A549 (cell line): ENCODE measurements at regions not wholly inside any gene's neighbourhood (a gene's known extent, or its start where the extent isn't known, plus 50 kb on each side); places are given as distances from the start of the nearest gene placed in this dataset.

ENCODE experiments used
- ATAC-seq, 2 experiments: fragments of 200-7000 bp in 1 of 2; fragments of >200 bp in 1 of 2; cut with Nextera tagmentation in 1 of 2; cut with Tn5 transposase in 1 of 2; 3 replicates each; pipeline versions ENCODE4 v1.8.0 to v1.9.1; 2018 to 2020; ENCODE audit warnings: mild to moderate bottlenecking in 1 of 2, moderate library complexity in 1 of 2
- CTCF ChIA-PET: fragments of 300-600 bp; sonication (Branson Sonifier 250); formaldehyde crosslinking; extraction: SDS; loops from one replicate; lab custom pipeline; 2021; ENCODE audit warnings: antibody characterized with exemption, inconsistent platforms; lab: Yijun Ruan, JAX
- POLR2A ChIA-PET: fragments of 350-600 bp; formaldehyde crosslinking; extraction: SDS; loops from one replicate; lab custom pipeline; 2021; ENCODE audit warnings: antibody characterized with exemption, inconsistent platforms; lab: Yijun Ruan, JAX
- DNase-seq, 2 experiments: peaks; one replicate each; pipeline versions ENCODE4 v3.0.0 to v3.0.0-alpha.2; 2011 to 2016; ENCODE audit warnings: low read depth in 1 of 2, low spot score in 1 of 2
- FAIRE-seq: peaks from 2 replicates; lab custom pipeline; 2011; peaks lifted over from hg19 to GRCh38; lab: Jason Lieb, UNC
- H3K27ac ChIP-seq, 2 experiments: fragments of >200 bp; sonication (Bioruptor Twin); formaldehyde crosslinking; 3 replicates each; pipeline ENCODE4 v1.5.1; 2016 to 2017
- H3K4me1 ChIP-seq: fragments of >200 bp; sonication (Bioruptor Twin); formaldehyde crosslinking; 3 replicates; pipeline ENCODE4 v1.6.1; 2016
- H3K4me2 ChIP-seq: fragments of >200 bp; sonication (Bioruptor Twin); formaldehyde crosslinking; 3 replicates; pipeline ENCODE4 v1.6.1; 2016
- H3K4me3 ChIP-seq: fragments of >200 bp; sonication (Bioruptor Twin); formaldehyde crosslinking; 3 replicates; pipeline ENCODE4 v1.5.1; 2016
- H3K9me3 ChIP-seq: fragments of >200 bp; sonication (Bioruptor Twin); formaldehyde crosslinking; 3 replicates; pipeline ENCODE4 v1.6.1; 2016
- ATOH8 ChIP-seq: fragments of 250-450 bp; sonication (Bioruptor Pico); IDR thresholded peaks from 2 replicates; pipeline ENCODE4 v1.5.0; 2020; ENCODE audit warnings: low read depth, mild to moderate bottlenecking, moderate library complexity
- CBX8 ChIP-seq: fragments of 200-600 bp; sonication (generic); IDR thresholded peaks from 2 replicates; pipeline ENCODE4 v1.6.1; 2016
- CHD4 ChIP-seq: fragments of 200-600 bp; sonication (generic); IDR thresholded peaks from 2 replicates; pipeline ENCODE4 v1.6.1; 2016; ENCODE audit warnings: antibody characterized with exemption, mild to moderate bottlenecking, borderline replicate concordance
- ESRRA ChIP-seq: fragments of 150-350 bp; IDR thresholded peaks from 2 replicates; pipeline ENCODE4 v1.6.1; 2014; ENCODE audit warnings: mild to moderate bottlenecking, low read length, borderline replicate concordance
- FOXS1 ChIP-seq: fragments of 250-450 bp; sonication (Bioruptor Pico); IDR thresholded peaks from 2 replicates; pipeline ENCODE4 v1.5.0; 2020; ENCODE audit warnings: mild to moderate bottlenecking, moderate library complexity
- GATA3 ChIP-seq: IDR thresholded peaks from 2 replicates; pipeline ENCODE4 v1.6.1; 2012; ENCODE audit warnings: borderline replicate concordance
- HEYL ChIP-seq: fragments of 250-450 bp; sonication (Bioruptor Pico); IDR thresholded peaks from 2 replicates; pipeline ENCODE4 v1.8.0; 2021; ENCODE audit warnings: mild to moderate bottlenecking, moderate library complexity
- HOXB13 ChIP-seq: fragments of 250-450 bp; sonication (Bioruptor Pico); IDR thresholded peaks from 2 replicates; pipeline ENCODE4 v1.5.0; 2020; ENCODE audit warnings: low read depth, mild to moderate bottlenecking, moderate library complexity
- JUN ChIP-seq, 2 experiments: fragments of >200 bp; sonication (Bioruptor Twin); formaldehyde crosslinking; IDR thresholded peaks; 2 replicates in 1 of 2; 3 replicates in 1 of 2; pipeline ENCODE4 v1.6.1; 2016 to 2017
- KDM5A ChIP-seq: fragments of 200-600 bp; sonication (generic); IDR thresholded peaks from 2 replicates; pipeline ENCODE4 v1.6.1; 2016; ENCODE audit warnings: antibody characterized with exemption, mild to moderate bottlenecking
- MAX ChIP-seq: IDR thresholded peaks from 2 replicates; pipeline ENCODE4 v1.6.1; 2012
- MAZ ChIP-seq: fragments of 150-350 bp; IDR thresholded peaks from 2 replicates; pipeline ENCODE4 v1.6.1; 2014; ENCODE audit warnings: antibody characterized with exemption, low read depth, low read length, borderline replicate concordance
- MYC ChIP-seq: IDR thresholded peaks from 2 replicates; pipeline ENCODE4 v1.6.1; 2012; ENCODE audit warnings: mild to moderate bottlenecking, inconsistent platforms, low read length, improper control_type of control experiment, borderline replicate concordance
- NFE2L2 ChIP-seq: fragments of 150-350 bp; conservative IDR thresholded peaks from 2 replicates; pipeline ENCODE4 v1.6.1; 2014; ENCODE audit warnings: low read length
- NR3C1 ChIP-seq: fragments of >200 bp; sonication (Bioruptor Twin); formaldehyde crosslinking; IDR thresholded peaks from 3 replicates; pipeline ENCODE4 v1.6.1; 2017
- POLR2A ChIP-seq: IDR thresholded peaks from 2 replicates; pipeline ENCODE4 v1.6.1; 2012; ENCODE audit warnings: mild to moderate bottlenecking, low read length
- RARB ChIP-seq: fragments of 250-450 bp; sonication (Bioruptor Pico); IDR thresholded peaks from 2 replicates; pipeline ENCODE4 v1.8.0; 2021; ENCODE audit warnings: mild to moderate bottlenecking, moderate library complexity
- RCOR1 ChIP-seq: fragments of 150-350 bp; IDR thresholded peaks from 2 replicates; pipeline ENCODE4 v1.6.1; 2014; ENCODE audit warnings: antibody characterized with exemption, low read length, low read depth
- REST ChIP-seq: fragments of 200-600 bp; sonication (generic); IDR thresholded peaks from 2 replicates; pipeline ENCODE4 v1.6.1; 2016; ENCODE audit warnings: antibody characterized with exemption, mild to moderate bottlenecking, moderate library complexity
- SMC3 ChIP-seq: fragments of >200 bp; sonication (Bioruptor Twin); formaldehyde crosslinking; IDR thresholded peaks from 3 replicates; pipeline ENCODE4 v1.6.1; 2018; ENCODE audit warnings: inconsistent platforms
- SREBF2 ChIP-seq: fragments of 450-650 bp; IDR thresholded peaks from 2 replicates; pipeline ENCODE4 v1.6.1; 2014; ENCODE audit warnings: mild to moderate bottlenecking, moderate library complexity
- TP53 ChIP-seq: fragments of 250-450 bp; sonication (Bioruptor Pico); IDR thresholded peaks from 2 replicates; pipeline ENCODE4 v1.5.0; 2021; ENCODE audit warnings: mild to moderate bottlenecking, moderate library complexity
- WGBS: methylation state at CpG from one replicate; pipeline ENCODE4 v1.1.6; 2017; ENCODE audit errors: missing lambda C conversion rate; 5-methylcytosine and 5-hydroxymethylcytosine counted together
- TF ChIP-seq, protein P1 (sequence below): fragments of 150-350 bp; IDR thresholded peaks from 2 replicates; pipeline ENCODE4 v1.6.1; 2014; ENCODE audit warnings: low read depth, mild to moderate bottlenecking, low read length
- TF ChIP-seq, protein P2 (sequence below): fragments of >200 bp; sonication (Bioruptor Twin); formaldehyde crosslinking; IDR thresholded peaks from 3 replicates; pipeline ENCODE4 v1.5.1; 2016
- TF ChIP-seq, protein P3 (sequence below): fragments of >200 bp; sonication (Bioruptor Twin); formaldehyde crosslinking; IDR thresholded peaks from 2 replicates; pipeline ENCODE4 v1.6.1; 2016

GRCh38 chr9:89711866-89712265 lies 107.1 kb downstream of the GADD45G start:
- WGBS = 37% methylated on average over 5 of the region's 5 CpGs
- ATAC-seq = no peak
- FAIRE-seq = no peak

GRCh38 chr9:89712283-89712682 lies 107.5 kb downstream of the GADD45G start:
- 49% methylated on average over 5 of the region's 5 CpGs for WGBS
- ATAC-seq (no peak), FAIRE-seq (no peak), DNase-seq (no peak)
- Histone ChIP-seq H3K4me2 (no peak overlapping the region), H3K9me3 (no peaks in the 10 kb centered on the region), H3K4me1 (no peaks in the 10 kb centered on the region), H3K4me3 (no peak overlapping the region), H3K27ac (no peak overlapping the region)
- TF ChIP-seq, protein P1, sequence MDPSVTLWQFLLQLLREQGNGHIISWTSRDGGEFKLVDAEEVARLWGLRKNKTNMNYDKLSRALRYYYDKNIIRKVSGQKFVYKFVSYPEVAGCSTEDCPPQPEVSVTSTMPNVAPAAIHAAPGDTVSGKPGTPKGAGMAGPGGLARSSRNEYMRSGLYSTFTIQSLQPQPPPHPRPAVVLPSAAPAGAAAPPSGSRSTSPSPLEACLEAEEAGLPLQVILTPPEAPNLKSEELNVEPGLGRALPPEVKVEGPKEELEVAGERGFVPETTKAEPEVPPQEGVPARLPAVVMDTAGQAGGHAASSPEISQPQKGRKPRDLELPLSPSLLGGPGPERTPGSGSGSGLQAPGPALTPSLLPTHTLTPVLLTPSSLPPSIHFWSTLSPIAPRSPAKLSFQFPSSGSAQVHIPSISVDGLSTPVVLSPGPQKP = no peak
- TF ChIP-seq MAZ (no peak), HEYL (no peak), MYC (no peak)
- POLR2A ChIA-PET = no interaction called here
- CTCF ChIA-PET = interaction anchor here (0.5 kb wide), 1 partner anchor 393 kb away, joined by 3 read pairs; no protein-coding TSS in a partner anchor

More at GRCh38 chr9:89711866-89712265, 107.1 kb downstream of the GADD45G start:
- Histone ChIP-seq H3K27ac (no peak overlapping the region), H3K4me3 (no peak overlapping the region), H3K4me1 (no peaks in the 10 kb centered on the region), H3K4me2 (no peak overlapping the region), H3K9me3 (no peaks in the 10 kb centered on the region)
- TF ChIP-seq JUN (IDR thresholded peaks at IDR 0.05) = no peak
- TF ChIP-seq SMC3 = no peak
- TF ChIP-seq CHD4 = no peak
- TF ChIP-seq KDM5A = no peak
- TF ChIP-seq TP53 (CRISPR knock-in tag) = no peak
- TF ChIP-seq ESRRA = no peak
- no peak for TF ChIP-seq MYC
- no peak for TF ChIP-seq HOXB13 (CRISPR knock-in tag)
- no peak for TF ChIP-seq NR3C1
- TF ChIP-seq POLR2A = no peak
- TF ChIP-seq, protein P2, sequence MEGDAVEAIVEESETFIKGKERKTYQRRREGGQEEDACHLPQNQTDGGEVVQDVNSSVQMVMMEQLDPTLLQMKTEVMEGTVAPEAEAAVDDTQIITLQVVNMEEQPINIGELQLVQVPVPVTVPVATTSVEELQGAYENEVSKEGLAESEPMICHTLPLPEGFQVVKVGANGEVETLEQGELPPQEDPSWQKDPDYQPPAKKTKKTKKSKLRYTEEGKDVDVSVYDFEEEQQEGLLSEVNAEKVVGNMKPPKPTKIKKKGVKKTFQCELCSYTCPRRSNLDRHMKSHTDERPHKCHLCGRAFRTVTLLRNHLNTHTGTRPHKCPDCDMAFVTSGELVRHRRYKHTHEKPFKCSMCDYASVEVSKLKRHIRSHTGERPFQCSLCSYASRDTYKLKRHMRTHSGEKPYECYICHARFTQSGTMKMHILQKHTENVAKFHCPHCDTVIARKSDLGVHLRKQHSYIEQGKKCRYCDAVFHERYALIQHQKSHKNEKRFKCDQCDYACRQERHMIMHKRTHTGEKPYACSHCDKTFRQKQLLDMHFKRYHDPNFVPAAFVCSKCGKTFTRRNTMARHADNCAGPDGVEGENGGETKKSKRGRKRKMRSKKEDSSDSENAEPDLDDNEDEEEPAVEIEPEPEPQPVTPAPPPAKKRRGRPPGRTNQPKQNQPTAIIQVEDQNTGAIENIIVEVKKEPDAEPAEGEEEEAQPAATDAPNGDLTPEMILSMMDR = no peak
- no peak for TF ChIP-seq REST
- TF ChIP-seq CBX8 = no peak
- CTCF ChIA-PET = interaction anchor here (0.5 to 1.5 kb wide), 2 partner anchors 21 to 393 kb away, joined by 3 read pairs; no protein-coding TSS in a partner anchor
- DNase-seq = no peak
- POLR2A ChIA-PET = no interaction called here

GRCh38 chr9:89714321-89714720 lies 109.5 kb downstream of the GADD45G start:
- H3K4me1 ChIP-seq = no peaks in the 10 kb centered on the region
- H3K4me3 ChIP-seq = no peak overlapping the region
- no peak overlapping the region for H3K27ac ChIP-seq
- H3K4me2 ChIP-seq = no peak overlapping the region
- DNase-seq (no peak), ATAC-seq (no peak), FAIRE-seq (no peak)
- CTCF ChIA-PET = interaction anchor here (1.0 to 1.5 kb wide), 5 partner anchors 10 to 117 kb away, joined by 3 to 4 read pairs (median 3); no protein-coding TSS in a partner anchor
- POLR2A ChIA-PET = no interaction called here
- 37% methylated on average over 5 of the region's 5 CpGs for WGBS
- no peaks in the 10 kb centered on the region for H3K9me3 ChIP-seq
- TF ChIP-seq GATA3 (no peak), RARB (CRISPR knock-in tag) (no peak), RCOR1 (no peak), SREBF2 (no peak), KDM5A (no peak), HEYL (no peak), ATOH8 (no peak), POLR2A (no peak), FOXS1 (CRISPR knock-in tag) (no peak), NFE2L2 (no peak), MAX (no peak)
- TF ChIP-seq, protein P2 = no peak
- TF ChIP-seq, protein P3, sequence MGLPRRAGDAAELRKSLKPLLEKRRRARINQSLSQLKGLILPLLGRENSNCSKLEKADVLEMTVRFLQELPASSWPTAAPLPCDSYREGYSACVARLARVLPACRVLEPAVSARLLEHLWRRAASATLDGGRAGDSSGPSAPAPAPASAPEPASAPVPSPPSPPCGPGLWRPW = no peak
